ENCODE measurements at regions not wholly inside any gene's neighbourhood (a gene's known extent, or its start where the extent isn't known, plus 50 kb on each side); places are given as distances from the start of the nearest gene placed in this dataset.

- Histone ChIP-seq H3K27me3 (no peaks in the 10 kb centered on the region), H3K36me3 (no peaks in the 10 kb centered on the region), H3K4me3 (no peak overlapping the region), H3K4me1 (no peaks in the 10 kb centered on the region), H3K27ac (no peak overlapping the region), H3K9me3 (no peaks in the 10 kb centered on the region)
- ATAC-seq = no peak
- DNase-seq = no peak
- no peak for TF ChIP-seq POLR2A (IDR thresholded peaks at IDR 0.05)
- no peak for TF ChIP-seq CTCF (IDR thresholded peaks at IDR 0.05 in 4 of 5, conservative IDR thresholded peaks at IDR 0.05 in 1 of 5)
- intact Hi-C loops (cut with DNase I; ENCODE audit: low total_unique reads) = no loop called here
- in situ Hi-C loops (cut with MboI; ENCODE audit: low sequenced_read_pairs in 4 of 4) = no loop called here
Observed at GRCh38 chr12:94779485-94779884, 129.1 kb upstream of the TMCC3 start.

GRCh38 chr12:94777936-94778335 lies 127.6 kb upstream of the TMCC3 start:
- Histone ChIP-seq H3K27ac (no peak overlapping the region), H3K4me3 (no peak overlapping the region), H3K36me3 (no peaks in the 10 kb centered on the region), H3K9me3 (no peaks in the 10 kb centered on the region), H3K4me1 (no peaks in the 10 kb centered on the region), H3K27me3 (no peaks in the 10 kb centered on the region)
- TF ChIP-seq POLR2A (IDR thresholded peaks at IDR 0.05) (no peak), CTCF (IDR thresholded peaks at IDR 0.05 in 4 of 5, conservative IDR thresholded peaks at IDR 0.05 in 1 of 5) (no peak)
- in situ Hi-C loops (cut with MboI; ENCODE audit: low sequenced_read_pairs in 4 of 4) (no loop called here), intact Hi-C loops (cut with DNase I; ENCODE audit: low total_unique reads) (no loop called here)
- DNase-seq = no peak
- no peak for ATAC-seq

GRCh38 chr12:94775710-94776109 lies 125.4 kb upstream of the TMCC3 start:
- H3K36me3 ChIP-seq = no peaks in the 10 kb centered on the region
- in situ Hi-C loops (cut with MboI; ENCODE audit: low sequenced_read_pairs in 4 of 4) (no loop called here), intact Hi-C loops (cut with DNase I; ENCODE audit: low total_unique reads) (no loop called here)
- no peak for ATAC-seq
- H3K9me3 ChIP-seq = no peaks in the 10 kb centered on the region
- H3K4me1 ChIP-seq = no peaks in the 10 kb centered on the region
- no peak for DNase-seq
- no peak overlapping the region for H3K4me3 ChIP-seq
- TF ChIP-seq POLR2A (IDR thresholded peaks at IDR 0.05) = no peak
- TF ChIP-seq CTCF (IDR thresholded peaks at IDR 0.05 in 4 of 5, conservative IDR thresholded peaks at IDR 0.05 in 1 of 5) = no peak
- no peak overlapping the region for H3K27ac ChIP-seq
- H3K27me3 ChIP-seq = no peaks in the 10 kb centered on the region

- Histone ChIP-seq H3K27me3 (no peaks in the 10 kb centered on the region), H3K4me3 (no peak overlapping the region), H3K9me3 (no peaks in the 10 kb centered on the region), H3K4me1 (no peaks in the 10 kb centered on the region), H3K36me3 (no peaks in the 10 kb centered on the region), H3K27ac (no peak overlapping the region)
- in situ Hi-C loops (cut with MboI; ENCODE audit: low sequenced_read_pairs in 4 of 4) (loop anchor here (25.0 kb wide), 2 partner anchors 609 to 634 kb away; partner anchors contain the start of gene PLXNC1 (in 3 of the 4)), intact Hi-C loops (cut with DNase I; ENCODE audit: low total_unique reads) (no loop called here)
- ATAC-seq (no peak), DNase-seq (no peak)
- TF ChIP-seq POLR2A (IDR thresholded peaks at IDR 0.05) (no peak), CTCF (IDR thresholded peaks at IDR 0.05 in 4 of 5, conservative IDR thresholded peaks at IDR 0.05 in 1 of 5) (no peak)
Observed at GRCh38 chr12:94771741-94772140, 121.4 kb upstream of the TMCC3 start.

GRCh38 chr12:94771199-94771598 lies 120.8 kb upstream of the TMCC3 start:
- no peak for ATAC-seq
- intact Hi-C loops (cut with DNase I; ENCODE audit: low total_unique reads) = no loop called here
- in situ Hi-C loops (cut with MboI; ENCODE audit: low sequenced_read_pairs in 4 of 4) = loop anchor here (25.0 kb wide), 2 partner anchors 609 to 634 kb away; partner anchors contain the start of gene PLXNC1 (in 3 of the 4)

More at GRCh38 chr12:94771199-94771598, 120.8 kb upstream of the TMCC3 start:
- no peak for TF ChIP-seq POLR2A (IDR thresholded peaks at IDR 0.05)
- no peak for TF ChIP-seq CTCF (IDR thresholded peaks at IDR 0.05 in 4 of 5, conservative IDR thresholded peaks at IDR 0.05 in 1 of 5)
- Histone ChIP-seq H3K4me1 (no peaks in the 10 kb centered on the region), H3K27me3 (no peaks in the 10 kb centered on the region), H3K9me3 (no peaks in the 10 kb centered on the region), H3K27ac (no peak overlapping the region), H3K36me3 (no peaks in the 10 kb centered on the region), H3K4me3 (no peak overlapping the region)
- DNase-seq = no peak

Data from gastrocnemius medialis (tissue), 4 donors.